Common myeloid progenitor, CD34-positive (primary cell): ENCODE measurements at regions not wholly inside any gene's neighbourhood (a gene's known extent, or its start where the extent isn't known, plus 50 kb on each side); places are given as distances from the start of the nearest gene placed in this dataset.
"Not testable (repeated sequence)": the region's sequence is repeated elsewhere in the genome, so short reads cannot be mapped to it uniquely, and the experiment has no call there.

ENCODE experiments used
- CTCF ChIA-PET: fragments of 350-600 bp; sonication (Branson Sonifier 250); formaldehyde crosslinking; loops from one replicate; lab custom pipeline; 2021; ENCODE audit warnings: antibody characterized with exemption; lab: Charles Lee
- POLR2A ChIA-PET: fragments of 350-600 bp; sonication (Branson Sonifier 250); formaldehyde crosslinking; loops from one replicate; lab custom pipeline; 2021; ENCODE audit warnings: antibody characterized with exemption; lab: Charles Lee
- DNase-seq, 3 donors: peaks; one replicate each; pipeline versions ENCODE4 v3.0.0 to v3.0.0-alpha.2; 2013
- H3K27ac ChIP-seq, 2 experiments: 1 replicate in 1 of 2; 2 replicates in 1 of 2; pipeline ENCODE4 v1.7.0; 2013; ENCODE audit warnings: inconsistent platforms in 2 of 2, low read length in 2 of 2, mild to moderate bottlenecking in 2 of 2, low read depth in 1 of 2, moderate library complexity in 1 of 2; ENCODE audit not compliant: severe bottlenecking in 2 of 2, insufficient read depth in 1 of 2, poor library complexity in 1 of 2
- H3K27me3 ChIP-seq, 5 experiments: replicated peaks in 2 of 5; 1 replicate in 3 of 5; 2 replicates in 2 of 5; pipeline versions ENCODE4 v1.6.1 to v1.7.0; 2013; ENCODE audit warnings: low read length in 4 of 5, mild to moderate bottlenecking in 2 of 5, moderate library complexity in 2 of 5, inconsistent platforms in 1 of 5; ENCODE audit not compliant: insufficient read depth in 5 of 5, control insufficient read depth in 4 of 5
- H3K36me3 ChIP-seq, 4 experiments: 1 replicate in 2 of 4; 2 replicates in 2 of 4; pipeline versions ENCODE4 v1.6.1 to v1.7.0; 2013; ENCODE audit warnings: low read length in 3 of 4, control low read depth in 1 of 4, mild to moderate bottlenecking in 1 of 4; ENCODE audit not compliant: control insufficient read depth in 4 of 4, insufficient read depth in 4 of 4
- H3K4me1 ChIP-seq, 4 experiments: 1 replicate in 3 of 4; 2 replicates in 1 of 4; pipeline versions ENCODE4 v1.6.1 to v1.7.1; 2013; ENCODE audit warnings: low read length in 3 of 4, mild to moderate bottlenecking in 3 of 4, control low read depth in 1 of 4, inconsistent platforms in 1 of 4, moderate library complexity in 1 of 4; ENCODE audit not compliant: control insufficient read depth in 4 of 4, insufficient read depth in 4 of 4; ENCODE audit errors: control extremely low read depth in 1 of 4
- H3K4me3 ChIP-seq, 7 experiments: 1 replicate in 4 of 7; 2 replicates in 3 of 7; pipeline versions ENCODE4 v1.5.1 to v1.7.0; 2013; ENCODE audit warnings: mild to moderate bottlenecking in 7 of 7, low read length in 6 of 7, moderate library complexity in 6 of 7, inconsistent platforms in 2 of 7, low read depth in 2 of 7, control low read depth in 1 of 7; ENCODE audit not compliant: insufficient read depth in 4 of 7, control insufficient read depth in 1 of 7; ENCODE audit errors: extremely low read depth in 1 of 7
- H3K9me3 ChIP-seq, 5 experiments: 1 replicate in 4 of 5; 2 replicates in 1 of 5; pipeline versions ENCODE4 v1.6.1 to v1.7.1; 2013; ENCODE audit warnings: low read length in 4 of 5, mild to moderate bottlenecking in 2 of 5, inconsistent platforms in 1 of 5, low read depth in 1 of 5, moderate library complexity in 1 of 5; ENCODE audit not compliant: control insufficient read depth in 4 of 5, insufficient read depth in 2 of 5; ENCODE audit errors: control extremely low read depth in 1 of 5
- WGBS: methylation state at CpG from one replicate; pipeline ENCODE4 v1.1.5; 2013; ENCODE audit not compliant: insufficient coverage; 5-methylcytosine and 5-hydroxymethylcytosine counted together

- ChIA-PET POLR2A (no interaction called here), CTCF (interaction anchor here (0.8 kb wide), 1 partner anchor 25 kb away, joined by 3 read pairs; no protein-coding TSS in a partner anchor)
- Histone ChIP-seq H3K4me3 (no peak overlapping the region), H3K9me3 (no peaks in the 10 kb centered on the region), H3K36me3 (no peaks in the 10 kb centered on the region), H3K4me1 (no peaks in the 10 kb centered on the region), H3K27me3 (no peaks in the 10 kb centered on the region), H3K27ac (no peak overlapping the region)
- DNase-seq = no peak
- 90% methylated on average over 6 of the region's 7 CpGs for WGBS
These were observed 132.4 kb upstream of the LPP start for GRCh38 chr3:188021502-188022040.

GRCh38 chr3:188022902-188023301 lies 131.1 kb upstream of the LPP start:
- H3K9me3 ChIP-seq, H3K4me3 ChIP-seq, H3K4me1 ChIP-seq, CTCF ChIA-PET, DNase-seq, H3K27me3 ChIP-seq, H3K36me3 ChIP-seq, H3K27ac ChIP-seq: not testable (repeated sequence)
- WGBS = 100% methylated on average over 1 of the region's 4 CpGs
- POLR2A ChIA-PET = interaction anchor here (0.9 kb wide), 1 partner anchor 19 kb away, joined by 4 read pairs; no protein-coding TSS in a partner anchor

GRCh38 chr3:188025555-188025954 lies 128.4 kb upstream of the LPP start:
- WGBS = 96% methylated on average over 3 of the region's 6 CpGs
- H3K27ac ChIP-seq = no peak overlapping the region
- ChIA-PET POLR2A (no interaction called here), CTCF (no interaction called here)
- H3K4me3 ChIP-seq = no peak overlapping the region
- DNase-seq = no peak
- no peaks in the 10 kb centered on the region for H3K4me1 ChIP-seq
- no peaks in the 10 kb centered on the region for H3K36me3 ChIP-seq
- no peaks in the 10 kb centered on the region for H3K27me3 ChIP-seq
- no peaks in the 10 kb centered on the region for H3K9me3 ChIP-seq

GRCh38 chr3:188026191-188026968 lies 127.6 kb upstream of the LPP start:
- Histone ChIP-seq H3K4me3 (no peak overlapping the region), H3K27ac (no peak overlapping the region), H3K36me3 (no peaks in the 10 kb centered on the region), H3K9me3 (no peaks in the 10 kb centered on the region), H3K27me3 (no peaks in the 10 kb centered on the region), H3K4me1 (no peaks in the 10 kb centered on the region)
- WGBS = 100% methylated on average over 3 of the region's 3 CpGs
- CTCF ChIA-PET = no interaction called here
- DNase-seq = no peak
- POLR2A ChIA-PET = no interaction called here

- ChIA-PET CTCF (no interaction called here), POLR2A (no interaction called here)
- WGBS = 100% methylated on average over 1 of the region's 2 CpGs
These were observed 122.8 kb upstream of the LPP start for GRCh38 chr3:188031121-188031520.

GRCh38 chr3:188034989-188035388 lies 119.0 kb upstream of the LPP start:
- Histone ChIP-seq H3K9me3 (peaks cover 0 to 2% (median 0%) of the 10 kb centered on the region in 5 experiments), H3K27me3 (no peaks in the 10 kb centered on the region), H3K4me3 (no peak overlapping the region), H3K4me1 (no peaks in the 10 kb centered on the region), H3K36me3 (no peaks in the 10 kb centered on the region), H3K27ac (no peak overlapping the region)
- CTCF ChIA-PET = no interaction called here
- DNase-seq = no peak
- POLR2A ChIA-PET = no interaction called here
- WGBS = 100% methylated on average over 2 of the region's 3 CpGs

More at GRCh38 chr3:188031121-188031520, 122.8 kb upstream of the LPP start:
- no peak overlapping the region for H3K4me3 ChIP-seq
- peaks cover 0 to 2% (median 0%) of the 10 kb centered on the region in 5 experiments for H3K9me3 ChIP-seq
- peak in 2 of 3 donors; percentile 6 to 10 for DNase-seq
- no peaks in the 10 kb centered on the region for H3K36me3 ChIP-seq
- H3K4me1 ChIP-seq = no peaks in the 10 kb centered on the region
- H3K27me3 ChIP-seq = no peaks in the 10 kb centered on the region
- H3K27ac ChIP-seq = no peak overlapping the region
